ENCODE measurements at regions not wholly inside any gene's neighbourhood (a gene's known extent, or its start where the extent isn't known, plus 50 kb on each side); places are given as distances from the start of the nearest gene placed in this dataset.
A peak's percentile ranks its signal among the peaks of the same experiment; 100 is the strongest.

DNA sequence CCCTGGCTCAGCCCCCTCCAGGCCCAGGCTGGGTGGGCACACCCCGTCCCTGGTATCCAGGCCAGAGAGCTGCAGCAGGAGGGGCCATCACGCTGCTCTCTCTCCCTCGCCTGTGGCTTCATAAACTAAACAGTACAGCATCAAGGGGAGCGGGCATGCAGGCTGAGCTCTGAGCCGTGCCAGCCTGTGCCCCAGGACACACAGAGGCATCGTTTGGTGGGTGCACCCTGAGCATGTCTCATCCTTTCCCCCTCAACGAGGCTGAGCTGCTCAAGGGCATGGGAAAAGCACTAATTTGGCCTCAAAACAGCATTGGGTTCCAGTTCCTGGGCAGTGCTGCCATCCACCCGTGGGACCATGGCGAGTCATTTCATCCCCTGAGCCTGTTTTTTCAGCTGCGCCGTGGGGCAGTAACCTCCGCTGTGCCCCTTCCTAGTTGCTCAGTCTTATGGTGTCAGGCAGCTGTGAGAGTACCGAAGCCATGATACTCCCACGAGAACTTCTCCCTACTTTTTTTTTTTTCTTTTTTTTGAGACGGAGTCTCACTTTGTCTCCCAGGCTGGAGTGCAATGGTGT is 79.6 kb downstream of the CPN2 start:
- TF ChIP-seq POLR2A (IDR thresholded peaks at IDR 0.05) (peak in 1 of 3 donors; percentile 28), CTCF (IDR thresholded peaks at IDR 0.05) (no peak)

All from body of pancreas (tissue), 4 donors.